Tibial nerve (tissue), 4 donors: ENCODE measurements at regions not wholly inside any gene's neighbourhood (a gene's known extent, or its start where the extent isn't known, plus 50 kb on each side); places are given as distances from the start of the nearest gene placed in this dataset.

ENCODE experiments used
- CTCF ChIP-seq, 5 experiments: fragments of 200-600 bp in 3 of 5; fragments of 450-650 bp in 2 of 5; sonication (generic) in 3 of 5; IDR thresholded peaks; one replicate each; pipeline ENCODE4 v1.5.1; 2016 to 2019; ENCODE audit warnings: antibody characterized with exemption in 5 of 5, mild to moderate bottlenecking in 3 of 5, moderate library complexity in 2 of 5
- EP300 ChIP-seq, 2 donors: sonication (generic); formaldehyde crosslinking; IDR thresholded peaks; one replicate each; pipeline ENCODE4 v1.6.1; 2017; ENCODE audit warnings: antibody characterized with exemption in 2 of 2, mild to moderate bottlenecking in 1 of 2
- POLR2A ChIP-seq, 2 donors: fragments of 450-650 bp; IDR thresholded peaks; one replicate each; pipeline ENCODE4 v1.6.1; 2017; ENCODE audit warnings: antibody characterized with exemption in 2 of 2, mild to moderate bottlenecking in 2 of 2, moderate library complexity in 2 of 2

GRCh38 chr6:66578362-66578761 is 871.3 kb upstream of the EYS start:
- no peak for TF ChIP-seq CTCF (IDR thresholded peaks at IDR 0.05)
- no peak for TF ChIP-seq EP300 (IDR thresholded peaks at IDR 0.05)
- TF ChIP-seq POLR2A (IDR thresholded peaks at IDR 0.05) = no peak
